ENCODE measurements at regions not wholly inside any gene's neighbourhood (a gene's known extent, or its start where the extent isn't known, plus 50 kb on each side); places are given as distances from the start of the nearest gene placed in this dataset.

DNA sequence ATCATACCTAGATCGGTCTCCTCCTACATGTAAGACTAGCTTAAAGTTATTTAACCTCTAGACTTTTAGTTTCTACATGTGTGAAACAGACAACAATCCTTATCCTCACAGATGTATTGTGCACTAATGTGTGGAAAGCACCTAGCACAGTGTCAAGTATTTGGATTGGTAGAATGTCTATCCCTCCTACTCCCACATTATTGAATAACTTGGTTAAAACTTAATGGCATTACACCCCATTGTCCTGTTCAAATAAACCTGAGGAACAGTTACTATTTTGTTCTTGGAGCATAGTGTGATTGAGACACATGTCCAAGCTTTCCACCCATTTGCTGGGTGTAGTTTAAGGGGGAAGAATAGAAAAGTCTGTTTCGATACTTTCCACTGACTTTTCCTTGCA, 208.8 kb upstream of the JUN start:
- TF ChIP-seq, protein P1, sequence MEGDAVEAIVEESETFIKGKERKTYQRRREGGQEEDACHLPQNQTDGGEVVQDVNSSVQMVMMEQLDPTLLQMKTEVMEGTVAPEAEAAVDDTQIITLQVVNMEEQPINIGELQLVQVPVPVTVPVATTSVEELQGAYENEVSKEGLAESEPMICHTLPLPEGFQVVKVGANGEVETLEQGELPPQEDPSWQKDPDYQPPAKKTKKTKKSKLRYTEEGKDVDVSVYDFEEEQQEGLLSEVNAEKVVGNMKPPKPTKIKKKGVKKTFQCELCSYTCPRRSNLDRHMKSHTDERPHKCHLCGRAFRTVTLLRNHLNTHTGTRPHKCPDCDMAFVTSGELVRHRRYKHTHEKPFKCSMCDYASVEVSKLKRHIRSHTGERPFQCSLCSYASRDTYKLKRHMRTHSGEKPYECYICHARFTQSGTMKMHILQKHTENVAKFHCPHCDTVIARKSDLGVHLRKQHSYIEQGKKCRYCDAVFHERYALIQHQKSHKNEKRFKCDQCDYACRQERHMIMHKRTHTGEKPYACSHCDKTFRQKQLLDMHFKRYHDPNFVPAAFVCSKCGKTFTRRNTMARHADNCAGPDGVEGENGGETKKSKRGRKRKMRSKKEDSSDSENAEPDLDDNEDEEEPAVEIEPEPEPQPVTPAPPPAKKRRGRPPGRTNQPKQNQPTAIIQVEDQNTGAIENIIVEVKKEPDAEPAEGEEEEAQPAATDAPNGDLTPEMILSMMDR (IDR thresholded peaks at IDR 0.05; ENCODE audit: insufficient read depth, low read depth, low read length): no peak
- TF ChIP-seq EZH2 (IDR thresholded peaks at IDR 0.05; ENCODE audit: insufficient read depth, low read length): no peak

Data from astrocyte (in vitro differentiated cells and primary cell).